ENCODE measurements at regions not wholly inside any gene's neighbourhood (a gene's known extent, or its start where the extent isn't known, plus 50 kb on each side); places are given as distances from the start of the nearest gene placed in this dataset.

- Histone ChIP-seq H3K27me3 (replicated peaks; ENCODE audit: insufficient read depth) (no peaks in the 10 kb centered on the region), H3K36me3 (no peaks in the 10 kb centered on the region), H3K4me1 (replicated peaks) (no peaks in the 10 kb centered on the region), H3K4me3 (no peak overlapping the region), H3K27ac (no peak overlapping the region), H3K9me3 (no peaks in the 10 kb centered on the region)
- intact Hi-C loops (cut with DNase I): no loop called here
- DNase-seq (ENCODE audit: low spot score): no peak
- TF ChIP-seq CTCF (IDR thresholded peaks at IDR 0.05): no peak
- TF ChIP-seq POLR2A (IDR thresholded peaks at IDR 0.05): no peak
- no peak for TF ChIP-seq POLR2AphosphoS5 (IDR thresholded peaks at IDR 0.05)
- 66% methylated on average over 8 of the region's 8 CpGs for WGBS
Observed at GRCh38 chr4:116223040-116223732, 862.2 kb downstream of the TRAM1L1 start.

DNA sequence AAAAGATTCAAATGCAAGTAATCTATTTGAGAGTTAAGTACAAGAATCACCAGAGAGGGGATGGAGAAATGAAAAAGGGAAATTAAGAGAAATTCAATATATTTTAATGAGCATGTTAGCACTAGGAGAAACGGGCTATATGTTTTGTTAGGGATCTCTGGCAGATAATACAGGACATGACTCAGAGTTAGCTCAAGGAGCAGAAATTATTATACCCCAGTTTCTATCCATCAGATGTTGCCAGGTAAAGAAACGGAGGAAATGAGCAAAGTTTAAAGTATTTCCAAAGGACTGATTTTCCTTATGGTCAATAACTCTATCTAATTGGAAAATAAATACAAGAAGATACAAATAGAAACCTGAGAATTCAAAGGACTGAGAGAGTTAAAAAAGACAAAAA lies 867.6 kb downstream of the TRAM1L1 start:
- no peak for DNase-seq (ENCODE audit: low spot score)
- Histone ChIP-seq H3K9me3 (no peaks in the 10 kb centered on the region), H3K27me3 (replicated peaks; ENCODE audit: insufficient read depth) (no peaks in the 10 kb centered on the region), H3K4me3 (no peak overlapping the region), H3K36me3 (no peaks in the 10 kb centered on the region), H3K4me1 (replicated peaks) (no peaks in the 10 kb centered on the region), H3K27ac (no peak overlapping the region)
- no peak for TF ChIP-seq CTCF (IDR thresholded peaks at IDR 0.05)
- WGBS: 73% methylated on average over 2 of the region's 2 CpGs
- intact Hi-C loops (cut with DNase I): no loop called here

GRCh38 chr4:116215622-116216021 lies 869.8 kb downstream of the TRAM1L1 start:
- no peak for TF ChIP-seq POLR2A (IDR thresholded peaks at IDR 0.05)
- no peak for TF ChIP-seq POLR2AphosphoS5 (IDR thresholded peaks at IDR 0.05)
- no peak for DNase-seq (ENCODE audit: low spot score)
- H3K4me1 ChIP-seq (replicated peaks): no peaks in the 10 kb centered on the region
- 49% methylated on average over 1 of the region's 1 CpG for WGBS
- H3K27me3 ChIP-seq (replicated peaks; ENCODE audit: insufficient read depth): no peaks in the 10 kb centered on the region
- intact Hi-C loops (cut with DNase I): no loop called here
- no peaks in the 10 kb centered on the region for H3K9me3 ChIP-seq
- no peak overlapping the region for H3K4me3 ChIP-seq
- no peaks in the 10 kb centered on the region for H3K36me3 ChIP-seq
- H3K27ac ChIP-seq: no peak overlapping the region

DNA sequence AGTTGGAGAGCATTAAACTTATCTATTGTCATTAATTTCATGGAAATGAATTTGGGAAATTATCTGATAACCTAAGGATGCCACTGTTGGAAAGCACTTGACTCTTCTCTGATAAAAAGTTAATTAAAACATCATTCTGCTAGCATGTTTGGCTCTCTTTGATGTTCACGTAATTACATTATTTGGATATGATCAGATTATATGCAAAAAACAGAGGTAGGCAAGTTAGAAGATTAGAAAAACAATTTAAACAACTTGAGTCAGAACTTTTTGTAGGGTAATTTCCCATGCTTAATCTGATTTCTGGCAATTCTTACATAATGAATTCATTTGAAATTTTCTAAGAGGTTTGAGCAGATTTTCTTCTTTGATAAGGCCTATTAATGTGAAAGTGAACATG lies 882.9 kb downstream of the TRAM1L1 start:
- H3K27ac ChIP-seq: no peak overlapping the region
- no peak overlapping the region for H3K4me3 ChIP-seq
- WGBS: 35% methylated on average over 1 of the region's 1 CpG
- DNase-seq (ENCODE audit: low spot score): no peak
- H3K27me3 ChIP-seq (replicated peaks; ENCODE audit: insufficient read depth): no peaks in the 10 kb centered on the region
- intact Hi-C loops (cut with DNase I): no loop called here
- no peaks in the 10 kb centered on the region for H3K4me1 ChIP-seq (replicated peaks)
- no peaks in the 10 kb centered on the region for H3K9me3 ChIP-seq
- H3K36me3 ChIP-seq: no peaks in the 10 kb centered on the region
- TF ChIP-seq POLR2A (IDR thresholded peaks at IDR 0.05) (no peak), CTCF (IDR thresholded peaks at IDR 0.05) (no peak), POLR2AphosphoS5 (IDR thresholded peaks at IDR 0.05) (no peak)

DNA sequence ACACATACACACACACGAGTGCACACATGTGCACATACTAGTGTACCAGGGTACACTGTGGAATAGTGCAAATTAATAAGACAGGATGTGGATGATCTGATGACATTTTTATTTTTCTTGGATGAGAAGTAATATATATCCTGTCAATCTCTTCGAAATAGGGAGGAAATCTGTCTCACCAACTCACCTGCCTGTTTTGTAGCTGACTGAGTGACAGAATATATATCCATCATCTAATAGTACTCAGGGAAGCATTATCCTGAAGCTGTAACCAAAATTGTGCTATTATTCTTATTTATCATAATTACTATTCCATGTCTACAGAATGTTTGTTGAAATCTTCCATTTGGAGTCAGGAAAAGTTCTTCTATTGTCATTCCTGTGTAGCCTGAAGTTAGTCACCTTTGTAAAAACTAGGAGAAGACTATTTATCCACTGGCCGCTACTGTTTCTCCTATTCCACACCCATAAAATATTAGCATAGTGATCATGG lies 888.0 kb downstream of the TRAM1L1 start:
- H3K9me3 ChIP-seq: no peaks in the 10 kb centered on the region
- H3K4me1 ChIP-seq (replicated peaks): no peaks in the 10 kb centered on the region
- no peak overlapping the region for H3K4me3 ChIP-seq
- intact Hi-C loops (cut with DNase I): no loop called here
- 93% methylated on average over 3 of the region's 3 CpGs for whole genome bisulfite sequencing
- TF ChIP-seq CTCF (IDR thresholded peaks at IDR 0.05): no peak
- H3K36me3 ChIP-seq: no peaks in the 10 kb centered on the region
- no peak overlapping the region for H3K27ac ChIP-seq
- H3K27me3 ChIP-seq (replicated peaks; ENCODE audit: insufficient read depth): no peaks in the 10 kb centered on the region
- no peak for DNase-seq (ENCODE audit: low spot score)
